HG03045 (cell line): ENCODE measurements at regions not wholly inside any gene's neighbourhood (a gene's known extent, or its start where the extent isn't known, plus 50 kb on each side); places are given as distances from the start of the nearest gene placed in this dataset.
"Not testable (repeated sequence)": the region's sequence is repeated elsewhere in the genome, so short reads cannot be mapped to it uniquely, and the experiment has no call there.

ENCODE experiments used
- ATAC-seq: cut with Tn5 transposase; IDR thresholded peaks from one replicate; pipeline ENCODE4 v1.9.1; 2021; ENCODE audit warnings: mild to moderate bottlenecking, moderate library complexity; ENCODE audit not compliant: unreplicated experiment

- no peak for ATAC-seq
Measured at GRCh38 chr18:79579807-79580497, 99.7 kb upstream of the CTDP1 start.

DNA sequence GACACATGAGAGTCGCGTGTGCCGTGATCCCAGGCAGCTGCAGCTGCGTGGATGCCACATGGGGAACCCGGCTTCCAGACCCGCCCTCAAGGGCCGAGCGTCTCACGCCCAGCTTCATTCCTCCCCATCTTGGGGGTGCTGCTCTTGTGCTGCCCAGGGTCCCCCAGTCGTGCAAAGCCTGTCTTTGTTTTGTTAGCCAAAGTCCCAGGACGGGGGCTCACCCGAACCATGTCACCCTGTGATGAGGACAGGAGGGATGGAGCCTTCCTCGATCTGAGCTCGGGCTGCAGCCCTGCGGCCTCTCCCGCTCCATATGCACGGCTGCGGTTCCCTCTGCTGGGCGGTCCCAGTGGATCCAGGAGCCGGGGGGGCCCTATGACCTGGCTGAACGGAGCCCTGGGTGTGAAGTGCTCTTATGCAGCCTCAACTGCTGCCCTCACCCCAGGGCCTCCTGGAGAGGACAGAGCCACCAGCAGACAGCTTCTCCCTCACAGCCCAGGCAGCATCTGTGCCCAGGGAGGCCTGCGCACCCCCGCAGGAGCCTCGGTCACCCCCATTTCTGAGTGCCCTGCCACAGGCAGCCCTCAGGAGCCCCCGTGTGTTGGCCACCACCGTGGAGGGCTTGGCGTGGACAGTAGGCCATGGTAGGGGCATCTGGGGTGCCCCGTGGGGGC, 99.0 kb upstream of the CTDP1 start:
- ATAC-seq, result no peak

DNA sequence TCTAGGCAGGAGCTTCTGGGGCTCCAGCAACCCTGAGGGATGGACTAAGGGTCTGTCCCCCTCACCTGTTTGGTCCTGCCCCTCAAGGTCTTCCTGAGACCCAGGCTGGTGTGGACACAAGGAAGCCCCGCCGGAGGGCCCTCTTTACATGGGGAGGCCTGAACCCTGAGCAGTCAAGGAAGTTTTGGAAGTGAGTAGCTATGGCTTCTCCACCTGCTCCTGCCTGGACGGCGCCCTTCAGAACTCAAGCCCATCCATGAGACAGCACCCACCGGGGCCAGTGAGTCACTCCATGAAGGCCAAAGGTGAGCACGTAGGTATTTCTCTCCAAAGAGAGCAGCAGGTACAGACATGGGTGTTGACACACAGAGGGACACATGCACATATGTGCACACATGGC, 98.2 kb upstream of the CTDP1 start:
- ATAC-seq, result no peak

DNA sequence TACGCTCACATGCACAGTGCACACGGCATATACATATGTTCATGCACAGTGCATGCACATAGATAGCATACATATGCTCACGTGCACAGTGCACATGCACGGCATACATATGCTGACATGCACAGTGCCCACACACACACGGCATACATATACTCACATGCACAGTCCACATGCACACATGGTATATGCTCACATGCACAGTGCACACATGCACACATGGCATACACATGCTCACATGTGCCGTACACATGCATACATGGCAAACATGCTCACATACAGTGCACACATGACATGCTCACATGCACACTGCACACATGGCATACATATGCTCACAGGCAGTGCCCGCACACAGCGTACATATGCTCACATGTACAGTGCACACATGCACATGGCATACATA, 97.7 kb upstream of the CTDP1 start:
- ATAC-seq, result no peak

DNA sequence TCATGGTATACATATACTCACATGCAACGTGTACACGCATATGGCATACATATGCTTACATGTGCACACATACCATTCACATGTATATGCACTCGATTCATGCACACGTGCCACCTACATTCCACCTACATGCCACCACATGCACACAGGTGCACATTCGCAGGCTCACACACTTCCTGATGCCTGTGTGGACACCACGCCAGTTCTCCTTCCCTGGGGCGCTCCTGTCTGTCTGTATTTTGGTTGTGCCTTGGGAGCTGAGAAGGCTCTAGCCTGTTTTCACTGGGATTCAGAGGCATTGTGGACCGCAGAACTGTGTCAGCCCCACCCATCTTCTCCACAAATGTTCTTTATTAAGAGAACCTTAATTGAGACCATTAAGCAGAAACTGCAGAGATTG, 96.6 kb upstream of the CTDP1 start:
- no peak for ATAC-seq

GRCh38 chr18:79583426-79583825, 96.2 kb upstream of the CTDP1 start:
- ATAC-seq, result no peak

DNA sequence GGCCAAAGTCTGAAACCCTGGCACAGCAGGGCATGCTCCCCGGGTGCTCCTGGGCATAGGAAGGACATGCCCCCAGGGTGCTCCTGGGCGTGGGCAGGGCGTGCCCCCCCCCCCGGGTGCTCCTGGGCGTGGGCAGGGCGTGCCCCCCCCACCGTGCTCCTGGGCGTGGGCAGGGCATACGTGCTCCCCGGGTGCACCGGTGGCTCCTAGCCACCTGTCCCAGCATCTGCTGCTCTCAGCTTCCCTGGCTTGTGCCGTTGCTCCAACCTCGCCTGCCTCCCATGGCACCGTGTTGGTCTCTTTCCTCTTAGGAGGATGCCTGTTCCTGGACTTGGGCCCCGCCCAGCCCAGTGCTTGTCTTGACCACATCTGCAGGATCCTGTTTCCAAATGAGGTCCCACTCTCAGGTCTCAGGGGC, 95.6 kb upstream of the CTDP1 start:
- ATAC-seq, result no peak

DNA sequence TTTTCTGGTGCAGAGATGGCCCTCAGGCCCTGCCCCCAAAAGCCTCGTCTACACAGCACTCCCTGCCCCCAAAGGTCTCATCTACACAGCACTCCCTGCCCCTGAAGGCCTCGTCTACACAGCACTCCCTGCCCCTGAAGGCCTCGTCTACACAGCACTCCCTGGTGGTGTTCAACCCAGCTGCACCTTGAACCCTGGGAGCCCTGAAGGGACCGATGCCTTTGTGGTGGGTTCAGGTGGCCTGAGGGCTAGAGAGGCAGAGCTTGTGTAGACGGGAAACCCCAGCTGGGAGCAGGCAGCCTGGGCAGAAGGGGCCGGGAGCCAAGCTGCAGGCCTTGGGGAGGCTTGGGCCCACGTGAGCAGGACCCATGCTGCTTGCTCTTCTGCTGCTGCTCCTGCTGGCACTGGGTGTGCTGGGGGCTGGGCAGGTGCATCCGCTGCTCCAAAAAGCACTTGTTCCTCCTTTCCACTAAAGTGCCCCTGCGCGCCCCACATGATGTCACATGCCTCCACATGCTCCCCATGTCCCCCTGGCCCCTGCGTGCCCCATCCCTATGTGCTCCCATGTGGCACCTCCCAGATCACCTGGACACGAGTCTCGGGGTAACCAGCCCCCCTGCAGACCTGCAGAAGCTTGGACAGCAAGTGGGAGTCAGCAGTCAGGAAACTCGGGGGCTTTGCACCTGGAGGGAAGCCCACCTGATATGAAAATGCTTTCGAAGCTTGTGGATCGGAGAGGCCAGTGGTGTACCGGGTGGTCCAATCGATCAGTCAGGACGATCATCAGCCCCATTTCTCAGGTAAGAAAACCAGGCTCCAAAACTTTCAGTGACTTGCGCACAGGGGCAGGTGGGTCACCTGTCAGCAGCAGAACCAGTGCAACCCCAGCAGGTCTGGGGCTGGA, 94.9 kb upstream of the CTDP1 start:
- ATAC-seq, result no peak

DNA sequence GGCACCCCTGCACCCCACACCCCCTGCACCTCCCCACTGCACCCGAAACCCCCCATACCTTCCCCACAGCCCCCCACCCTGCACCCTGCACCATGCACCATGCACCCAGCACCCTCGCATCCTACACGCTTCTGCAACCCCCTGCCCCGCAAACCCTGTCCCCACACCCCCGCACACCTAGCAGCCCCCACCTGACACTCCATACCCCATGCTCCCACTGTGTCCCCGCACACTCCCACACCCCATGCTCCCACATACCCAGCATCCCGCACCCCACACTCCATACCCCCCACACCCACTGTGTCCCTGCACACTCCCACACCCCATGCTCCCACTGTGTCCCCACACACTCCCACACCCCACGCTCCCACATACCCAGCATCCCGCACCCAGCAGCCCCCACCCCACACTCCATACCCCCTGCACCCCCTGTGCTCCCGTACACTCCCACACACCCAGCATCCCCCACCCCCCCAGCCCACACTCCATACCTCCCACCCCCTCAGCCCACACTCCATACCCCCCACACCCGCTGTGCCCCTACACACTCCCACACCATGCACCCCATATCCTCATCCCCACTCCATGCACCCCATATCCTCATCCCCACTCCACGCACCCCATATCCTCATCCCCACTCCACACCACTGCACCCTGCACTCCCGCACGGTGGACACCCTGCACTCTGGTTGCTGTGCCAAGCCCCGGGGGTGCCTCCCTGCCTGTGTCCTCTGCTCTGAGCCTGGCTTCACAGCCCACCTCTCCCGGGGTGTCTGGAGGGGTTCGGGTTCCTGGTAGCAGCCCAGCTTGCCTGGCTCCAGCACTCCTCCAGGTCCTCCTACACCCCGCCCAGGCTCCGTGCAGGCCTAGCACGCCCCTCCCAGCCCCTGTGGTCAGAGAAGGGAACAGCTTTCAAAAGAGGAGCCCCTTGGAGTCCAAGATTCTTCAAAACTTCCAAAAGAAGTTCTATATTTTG, 93.9 kb upstream of the CTDP1 start:
- no peak for ATAC-seq

GRCh38 chr18:79586436-79587225, 93.0 kb upstream of the CTDP1 start:
- ATAC-seq, result no peak

GRCh38 chr18:79587226-79587741, 92.3 kb upstream of the CTDP1 start:
- ATAC-seq, result no peak

DNA sequence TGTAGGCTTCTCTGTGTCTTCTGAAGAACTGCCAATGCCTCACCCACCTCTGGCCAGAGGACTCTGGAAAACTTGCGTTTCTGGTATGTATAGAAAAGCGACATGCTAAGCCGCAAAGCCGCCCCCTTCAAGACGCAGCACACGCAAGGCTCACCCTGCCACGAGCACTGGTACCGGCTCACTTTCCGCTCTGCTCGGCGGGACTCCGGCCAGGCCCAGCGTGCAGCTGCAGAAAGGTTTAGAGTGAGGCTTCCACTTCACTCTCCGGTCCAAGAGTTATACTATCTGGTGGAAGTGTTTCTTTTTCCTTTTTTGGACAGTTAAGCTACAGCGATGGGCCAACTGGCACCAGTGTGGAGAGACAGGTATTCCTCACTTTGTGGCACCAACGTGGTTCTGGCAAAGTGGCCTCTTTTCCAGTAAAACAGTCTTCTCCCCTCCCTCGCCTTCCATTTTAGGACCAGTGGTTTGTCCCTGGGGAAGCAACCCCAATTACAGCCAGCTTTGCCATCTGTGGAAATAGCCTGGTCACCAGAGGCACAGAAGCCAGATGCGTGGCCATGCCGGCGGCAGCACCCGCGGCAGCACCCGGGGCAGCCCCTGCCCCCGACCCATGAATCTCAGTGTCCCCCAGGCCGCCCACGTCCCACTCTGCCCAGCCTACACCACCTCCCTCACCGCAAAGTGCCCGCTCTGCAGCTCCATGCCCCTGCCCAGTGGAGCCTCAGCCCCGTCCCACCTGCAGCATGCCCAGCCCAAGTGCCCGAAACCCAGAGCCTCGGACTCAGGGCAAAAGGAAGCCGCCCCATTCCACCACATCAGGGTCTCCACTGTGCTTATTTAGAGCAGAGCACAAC, 91.6 kb upstream of the CTDP1 start:
- ATAC-seq, result no peak

DNA sequence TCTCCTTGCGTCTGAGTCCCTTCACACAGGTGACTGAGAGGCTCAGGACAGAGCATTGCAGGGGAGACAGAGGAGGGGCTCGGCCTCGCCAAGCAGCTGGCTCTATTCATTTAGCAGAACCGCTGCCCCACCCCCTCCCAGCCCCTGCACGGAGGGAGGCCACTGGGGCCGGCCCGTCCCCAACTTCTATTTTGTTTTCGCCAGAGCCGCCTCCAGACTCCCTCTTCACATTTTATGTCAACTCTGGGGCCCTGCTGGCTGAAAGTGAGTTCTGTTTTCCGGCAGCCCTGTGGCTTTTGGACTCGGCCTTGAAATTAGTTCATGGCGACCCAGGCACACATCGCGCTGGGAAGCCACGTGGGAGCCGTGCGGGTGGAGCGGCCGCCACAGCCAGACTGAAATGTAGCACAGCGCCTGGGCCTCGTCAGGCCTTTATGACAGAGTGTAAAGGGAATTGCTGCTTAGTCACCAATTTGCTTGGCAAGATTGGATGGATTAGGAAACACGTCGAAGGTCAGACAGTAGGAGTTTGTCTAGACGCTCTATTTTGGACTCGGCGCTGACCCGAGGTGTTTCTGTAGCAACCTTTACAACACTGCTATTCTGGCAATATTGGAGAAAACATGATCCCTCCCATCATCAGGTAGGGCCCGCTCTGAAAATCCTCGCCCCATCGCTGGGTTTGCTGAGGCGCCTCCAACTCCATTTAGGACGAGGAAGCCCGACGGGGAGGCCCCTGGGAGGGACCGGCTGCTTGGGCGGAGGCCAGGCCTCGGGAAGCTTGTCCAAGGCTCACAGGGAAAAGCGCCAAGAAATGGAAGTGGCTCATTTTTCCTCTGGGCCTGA, 90.7 kb upstream of the CTDP1 start:
- ATAC-seq, result no peak

- no peak for ATAC-seq
Measured at GRCh38 chr18:79589601-79590091, 90.0 kb upstream of the CTDP1 start.

DNA sequence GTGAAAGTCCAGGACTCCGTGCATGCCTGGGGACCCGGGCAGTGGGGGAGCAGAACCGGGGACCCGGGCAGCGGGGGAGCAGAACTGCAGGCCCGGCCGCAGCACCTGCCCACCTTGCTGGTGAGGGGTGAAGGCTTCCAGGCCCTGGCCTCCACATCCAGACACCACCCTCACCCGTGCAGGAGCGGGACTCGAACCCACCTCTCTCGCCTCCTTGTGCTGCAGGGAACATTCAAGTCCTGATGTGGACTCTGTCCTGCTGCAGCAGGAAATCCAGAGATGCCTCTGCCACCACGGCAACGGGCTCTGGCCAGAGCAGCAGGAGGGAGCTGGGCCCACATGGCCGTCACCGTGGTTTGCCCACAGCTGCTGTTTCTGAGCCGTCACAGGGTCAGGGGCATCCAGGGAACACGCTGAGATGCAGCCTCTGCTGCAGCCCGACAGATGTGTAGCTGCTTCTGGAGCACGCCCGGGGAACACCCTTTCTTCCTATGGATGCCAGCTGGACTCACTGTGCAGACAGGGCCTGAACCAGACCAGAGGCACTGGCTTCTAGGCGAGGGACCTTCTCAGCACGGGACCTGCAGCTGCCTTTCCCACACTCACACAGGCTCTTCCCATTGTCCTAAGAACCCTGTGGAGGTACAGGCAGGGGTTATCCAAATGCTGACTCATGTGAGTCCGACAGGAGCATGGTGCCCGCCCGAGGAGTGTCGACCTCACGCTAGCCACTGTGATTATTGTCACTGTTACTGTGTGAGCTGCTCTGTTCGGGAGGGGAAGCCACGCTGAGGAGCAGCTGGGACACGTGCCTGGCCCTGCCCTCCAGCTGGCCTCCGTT, 89.2 kb upstream of the CTDP1 start:
- ATAC-seq, result no peak

DNA sequence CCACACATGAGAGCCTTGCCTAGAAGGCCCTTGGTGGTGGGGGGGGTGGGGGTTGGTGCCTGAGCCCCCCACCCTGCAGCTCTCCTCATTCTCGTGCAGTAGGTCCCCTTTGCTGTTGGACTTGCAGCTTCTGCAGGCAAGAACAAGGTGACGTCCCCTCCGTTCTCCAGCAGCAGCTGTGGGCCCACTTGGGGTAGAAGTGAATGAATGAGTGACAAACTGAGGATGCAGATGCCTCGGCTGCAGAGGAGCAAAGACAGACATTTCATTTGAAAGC, 88.6 kb upstream of the CTDP1 start:
- no peak for ATAC-seq

GRCh38 chr18:79592684-79593083, 86.9 kb upstream of the CTDP1 start:
- not testable (repeated sequence) for ATAC-seq
